Gastroesophageal sphincter (tissue), 4 donors: ENCODE measurements at regions not wholly inside any gene's neighbourhood (a gene's known extent, or its start where the extent isn't known, plus 50 kb on each side); places are given as distances from the start of the nearest gene placed in this dataset.
"Not testable (repeated sequence)": the region's sequence is repeated elsewhere in the genome, so short reads cannot be mapped to it uniquely, and the experiment has no call there.

Experiments used
- ATAC-seq: fragments of 150-250 bp; one replicate; pipeline ENCODE4 v1.9.1; 2016; ENCODE audit warnings: mild to moderate bottlenecking, moderate library complexity
- H3K27ac ChIP-seq, 4 donors: fragments of 200-600 bp; sonication (generic) in 3 of 4; 1 replicate in 3 of 4; 2 replicates in 1 of 4; pipeline ENCODE4 v1.5.1; 2016 to 2019
- H3K27me3 ChIP-seq: fragments of 200-600 bp; sonication (generic); one replicate; pipeline ENCODE4 v1.5.1; 2019
- H3K36me3 ChIP-seq, 2 donors: fragments of 200-600 bp; sonication (generic); one replicate each; pipeline ENCODE4 v1.5.1; 2019; ENCODE audit warnings: control low read depth in 1 of 2
- H3K4me1 ChIP-seq, 3 donors: fragments of 200-600 bp; sonication (generic); 1 replicate in 2 of 3; 2 replicates in 1 of 3; pipeline ENCODE4 v1.5.1; 2016 to 2019; ENCODE audit warnings: control low read depth in 2 of 3
- H3K4me3 ChIP-seq, 2 donors: fragments of 200-600 bp; sonication (generic); one replicate each; pipeline ENCODE4 v1.5.1; 2019; ENCODE audit warnings: mild to moderate bottlenecking in 1 of 2, moderate library complexity in 1 of 2
- H3K9me3 ChIP-seq, 3 donors: fragments of 200-600 bp; sonication (generic); one replicate each; pipeline ENCODE4 v1.5.1; 2017 to 2019; ENCODE audit warnings: control low read depth in 2 of 3
- CTCF ChIP-seq, 4 experiments: fragments of 200-600 bp in 2 of 4; fragments of 450-650 bp in 2 of 4; sonication (generic) in 1 of 4; IDR thresholded peaks; one replicate each; pipeline ENCODE4 v1.5.1; 2017 to 2019; ENCODE audit warnings: antibody characterized with exemption in 4 of 4, mild to moderate bottlenecking in 2 of 4, moderate library complexity in 2 of 4
- EP300 ChIP-seq: sonication (generic); formaldehyde crosslinking; IDR thresholded peaks from one replicate; pipeline ENCODE4 v1.6.1; 2017; ENCODE audit warnings: antibody characterized with exemption, mild to moderate bottlenecking
- POLR2A ChIP-seq, 2 donors: fragments of 450-650 bp; IDR thresholded peaks; one replicate each; pipeline ENCODE4 v1.6.1; 2017; ENCODE audit warnings: antibody characterized with exemption in 2 of 2, mild to moderate bottlenecking in 2 of 2, moderate library complexity in 1 of 2
- POLR2AphosphoS5 ChIP-seq: sonication (generic); formaldehyde crosslinking; IDR thresholded peaks from one replicate; pipeline ENCODE4 v1.6.1; 2017; ENCODE audit warnings: antibody characterized with exemption
- WGBS, 2 donors: methylation state at CpG; one replicate each; pipeline ENCODE4 v1.1.5; 2018; ENCODE audit warnings: low coverage in 1 of 2; 5-methylcytosine and 5-hydroxymethylcytosine counted together

DNA sequence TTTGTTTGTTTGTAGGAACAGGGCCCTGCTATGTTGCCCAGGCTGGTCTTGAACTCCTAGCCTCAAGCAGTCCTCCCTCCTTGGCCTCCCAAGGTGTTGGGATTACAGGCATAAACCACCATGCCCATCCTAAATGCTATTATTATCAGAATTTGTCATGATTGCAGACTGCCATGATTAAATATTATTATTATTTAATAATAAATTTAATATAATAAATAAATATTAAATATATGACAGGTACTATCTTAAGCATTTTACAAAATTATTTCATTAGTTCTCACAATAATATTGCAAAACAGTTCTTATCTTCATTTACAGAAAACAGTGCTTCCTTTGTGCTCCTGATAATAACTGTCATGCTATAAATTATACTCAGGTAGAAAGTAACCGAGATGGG, 133.4 kb upstream of the JADE1 start:
- ATAC-seq = no peak
- TF ChIP-seq POLR2A (IDR thresholded peaks at IDR 0.05) = no peak
- TF ChIP-seq POLR2AphosphoS5 = no peak
- no peak for TF ChIP-seq CTCF (IDR thresholded peaks at IDR 0.05)
- no peak for TF ChIP-seq EP300
- H3K4me1 ChIP-seq = no peaks in the 10 kb centered on the region
- H3K36me3 ChIP-seq = no peaks in the 10 kb centered on the region
- H3K9me3 ChIP-seq = no peaks in the 10 kb centered on the region
- H3K4me3 ChIP-seq = no peak overlapping the region
- H3K27me3 ChIP-seq = no peaks in the 10 kb centered on the region
- 70 to 82% methylated on average over 1 of the region's 1 CpG for WGBS, 2 donors
- H3K27ac ChIP-seq = no peak overlapping the region

DNA sequence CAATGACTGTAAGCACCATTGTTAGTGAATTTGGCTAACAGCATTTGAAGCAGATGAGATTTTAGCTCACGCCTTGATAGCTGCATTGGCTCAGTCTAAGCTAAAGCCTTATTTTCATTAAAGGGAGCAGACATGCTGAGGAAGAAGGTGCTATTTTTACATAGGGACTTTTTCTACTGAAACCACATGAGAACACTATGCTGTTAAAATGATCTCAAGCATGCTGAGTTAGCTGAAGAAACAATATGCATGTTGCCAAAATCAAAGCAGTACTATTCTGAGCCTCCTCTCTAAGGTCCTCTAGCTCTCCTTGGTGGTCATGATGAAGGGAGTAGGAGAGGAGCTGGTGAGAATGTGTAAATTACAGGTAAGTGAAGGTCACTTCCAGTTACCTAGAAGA, 134.4 kb upstream of the JADE1 start:
- no peak for ATAC-seq
- no peaks in the 10 kb centered on the region for H3K27me3 ChIP-seq
- H3K9me3 ChIP-seq = no peaks in the 10 kb centered on the region
- TF ChIP-seq CTCF (IDR thresholded peaks at IDR 0.05) (no peak), EP300 (no peak), POLR2AphosphoS5 (no peak)
- H3K27ac ChIP-seq = no peak overlapping the region
- H3K36me3 ChIP-seq = no peaks in the 10 kb centered on the region
- no peaks in the 10 kb centered on the region for H3K4me1 ChIP-seq
- WGBS, 2 donors = 27 to 43% methylated on average over 1 of the region's 1 CpG
- H3K4me3 ChIP-seq = no peak overlapping the region

DNA sequence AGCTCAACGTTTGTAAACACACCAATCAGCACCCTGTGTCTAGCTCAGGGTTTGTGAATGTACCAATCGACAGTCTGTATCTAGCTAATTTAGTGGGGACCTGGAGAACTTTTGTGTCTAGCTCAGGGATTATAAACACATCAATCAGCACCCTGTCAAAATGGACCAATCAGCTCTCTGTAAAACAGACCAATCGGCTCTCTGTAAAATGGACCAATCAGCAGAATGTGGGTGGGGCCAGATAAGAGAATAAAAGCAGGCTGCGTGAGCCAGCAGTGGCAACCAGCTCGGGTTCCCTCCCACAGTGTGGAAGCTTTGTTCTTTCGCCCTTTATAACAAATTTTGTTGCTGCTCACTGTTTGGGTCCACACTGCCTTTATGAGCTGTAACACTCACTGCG, 136.3 kb upstream of the JADE1 start:
- H3K27ac ChIP-seq, H3K36me3 ChIP-seq, ATAC-seq, H3K4me3 ChIP-seq, H3K27me3 ChIP-seq, H3K9me3 ChIP-seq, H3K4me1 ChIP-seq: not testable (repeated sequence)
- 71 to 81% methylated on average over 3 to 4 of the region's 7 CpGs for WGBS, 2 donors

DNA sequence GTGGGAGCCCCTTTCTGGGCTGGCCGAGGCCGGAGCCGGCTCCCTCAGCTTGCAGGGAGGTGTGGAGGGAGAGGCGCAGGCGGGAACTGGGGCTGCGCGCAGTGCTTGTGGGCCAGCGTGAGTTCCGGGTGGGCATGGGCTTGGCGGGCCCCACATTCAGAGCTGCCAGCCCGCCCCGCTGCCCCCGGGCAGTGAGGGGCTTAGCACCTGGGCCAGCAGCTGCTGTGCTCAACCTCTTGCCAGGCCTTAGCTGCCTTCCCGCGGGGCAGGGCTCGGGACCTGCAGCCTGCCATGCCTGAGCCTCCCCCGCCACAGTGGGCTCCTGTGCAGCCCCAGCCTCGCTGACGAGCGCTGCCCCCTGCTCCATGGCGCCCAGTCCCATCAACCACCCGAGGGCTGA, 136.9 kb upstream of the JADE1 start:
- not testable (repeated sequence) for H3K4me3 ChIP-seq, H3K27ac ChIP-seq, H3K9me3 ChIP-seq, H3K4me1 ChIP-seq, ATAC-seq, H3K36me3 ChIP-seq, H3K27me3 ChIP-seq
- WGBS, 2 donors = no CpG with 5 or more reads among the region's 22 CpGs

DNA sequence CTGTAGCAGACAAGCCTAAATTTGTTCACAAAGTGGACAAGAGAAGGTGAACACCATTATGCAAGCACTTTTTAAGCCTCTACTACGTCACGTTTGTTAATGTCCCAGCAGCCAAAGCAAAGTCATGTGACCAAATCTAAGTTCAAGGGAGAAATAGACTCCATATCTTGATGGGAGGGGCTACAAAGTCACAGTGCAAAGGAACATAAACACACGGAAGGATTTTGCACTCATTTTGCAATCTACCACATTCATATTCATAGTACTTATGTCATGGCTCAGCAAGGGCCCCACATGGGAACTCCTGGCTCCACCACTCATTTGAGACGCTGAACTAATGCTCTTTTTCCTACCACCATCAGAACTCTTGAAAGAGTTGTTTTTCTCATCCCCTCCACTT, 139.0 kb upstream of the JADE1 start:
- Histone ChIP-seq H3K27me3 (no peaks in the 10 kb centered on the region), H3K4me3 (no peak overlapping the region), H3K4me1 (no peaks in the 10 kb centered on the region), H3K9me3 (no peaks in the 10 kb centered on the region), H3K36me3 (no peaks in the 10 kb centered on the region), H3K27ac (no peak overlapping the region)
- 79 to 92% methylated on average over 2 to 4 of the region's 4 CpGs for WGBS, 2 donors
- TF ChIP-seq CTCF (IDR thresholded peaks at IDR 0.05) (no peak), POLR2AphosphoS5 (no peak), POLR2A (IDR thresholded peaks at IDR 0.05) (no peak), EP300 (no peak)
- ATAC-seq = no peak

DNA sequence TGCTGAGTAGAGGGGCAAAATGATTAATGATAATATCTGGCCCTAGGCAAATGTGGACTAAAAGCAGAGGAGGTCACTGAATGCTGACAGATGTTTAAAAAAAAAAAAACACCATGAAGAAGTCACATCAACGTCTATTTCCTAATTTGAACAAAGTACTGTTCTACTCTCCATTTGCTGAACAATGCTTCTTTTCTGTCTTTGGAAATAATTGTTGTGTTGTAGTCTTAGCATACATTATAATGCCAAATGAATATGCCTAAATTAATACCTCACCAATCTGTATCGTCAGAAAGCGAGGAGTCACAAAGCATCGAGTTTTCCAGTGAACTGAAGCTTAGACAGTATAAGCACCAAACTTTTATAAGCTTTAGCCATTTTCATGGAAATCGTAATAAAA, 140.9 kb upstream of the JADE1 start:
- no peaks in the 10 kb centered on the region for H3K9me3 ChIP-seq
- 68 to 87% methylated on average over 5 of the region's 5 CpGs for WGBS, 2 donors
- TF ChIP-seq POLR2AphosphoS5 (no peak), CTCF (IDR thresholded peaks at IDR 0.05) (no peak), EP300 (no peak)
- no peaks in the 10 kb centered on the region for H3K36me3 ChIP-seq
- ATAC-seq = no peak
- no peak overlapping the region for H3K4me3 ChIP-seq
- H3K27me3 ChIP-seq = no peaks in the 10 kb centered on the region
- no peaks in the 10 kb centered on the region for H3K4me1 ChIP-seq
- H3K27ac ChIP-seq = no peak overlapping the region
